ENCODE measurements at regions not wholly inside any gene's neighbourhood (a gene's known extent, or its start where the extent isn't known, plus 50 kb on each side); places are given as distances from the start of the nearest gene placed in this dataset.
"Not testable (repeated sequence)": the region's sequence is repeated elsewhere in the genome, so short reads cannot be mapped to it uniquely, and the experiment has no call there.

GRCh38 chr6:28615616-28615954, 89.9 kb downstream of the GPX5 start:
- Mint-ChIP-seq H3K9me3 (no peaks in the 10 kb centered on the region), H3K4me3 (no peak overlapping the region), H3K4me1 (ENCODE audit: low read depth) (no peaks in the 10 kb centered on the region), H3K36me3 (ENCODE audit: low read depth) (no peaks in the 10 kb centered on the region), H3K27me3 (ENCODE audit: insufficient read depth) (no peaks in the 10 kb centered on the region; the same call in none of the 2 replicates), H3K27ac (no peak overlapping the region)
- DNase-seq: no peak
- no peak for TF ChIP-seq CTCF (IDR thresholded peaks at IDR 0.05)

- Mint-ChIP-seq H3K27me3 (ENCODE audit: insufficient read depth) (peaks cover under 1% of the 10 kb centered on the region), H3K9me3 (no peaks in the 10 kb centered on the region), H3K4me1 (ENCODE audit: low read depth) (no peaks in the 10 kb centered on the region), H3K27ac (no peak overlapping the region), H3K36me3 (ENCODE audit: low read depth) (no peaks in the 10 kb centered on the region), H3K4me3 (no peak overlapping the region)
- DNase-seq: no peak
- TF ChIP-seq CTCF (IDR thresholded peaks at IDR 0.05): no peak
These were observed 90.5 kb downstream of the GPX5 start for GRCh38 chr6:28615955-28616747.

GRCh38 chr6:28618898-28619555, 93.3 kb downstream of the GPX5 start:
- peaks cover 4% of the 10 kb centered on the region for H3K27me3 Mint-ChIP-seq (ENCODE audit: insufficient read depth)
- no peak overlapping the region for H3K27ac Mint-ChIP-seq
- H3K4me1 Mint-ChIP-seq (ENCODE audit: low read depth): no peaks in the 10 kb centered on the region
- DNase-seq: no peak
- TF ChIP-seq CTCF (IDR thresholded peaks at IDR 0.05): no peak
- H3K36me3 Mint-ChIP-seq (ENCODE audit: low read depth): no peaks in the 10 kb centered on the region
- H3K9me3 Mint-ChIP-seq: no peaks in the 10 kb centered on the region
- H3K4me3 Mint-ChIP-seq: no peak overlapping the region

GRCh38 chr6:28621268-28621667, 95.6 kb downstream of the GPX5 start:
- H3K36me3 Mint-ChIP-seq (ENCODE audit: low read depth); H3K27ac Mint-ChIP-seq; H3K27me3 Mint-ChIP-seq (ENCODE audit: insufficient read depth); H3K4me3 Mint-ChIP-seq; H3K9me3 Mint-ChIP-seq; DNase-seq; H3K4me1 Mint-ChIP-seq (ENCODE audit: low read depth): not testable (repeated sequence)

- DNase-seq; H3K27me3 Mint-ChIP-seq (ENCODE audit: insufficient read depth); H3K36me3 Mint-ChIP-seq (ENCODE audit: low read depth); H3K4me3 Mint-ChIP-seq; H3K27ac Mint-ChIP-seq; H3K4me1 Mint-ChIP-seq (ENCODE audit: low read depth); H3K9me3 Mint-ChIP-seq: not testable (repeated sequence)
These were observed 97.6 kb downstream of the GPX5 start for GRCh38 chr6:28623242-28623641.

DNA sequence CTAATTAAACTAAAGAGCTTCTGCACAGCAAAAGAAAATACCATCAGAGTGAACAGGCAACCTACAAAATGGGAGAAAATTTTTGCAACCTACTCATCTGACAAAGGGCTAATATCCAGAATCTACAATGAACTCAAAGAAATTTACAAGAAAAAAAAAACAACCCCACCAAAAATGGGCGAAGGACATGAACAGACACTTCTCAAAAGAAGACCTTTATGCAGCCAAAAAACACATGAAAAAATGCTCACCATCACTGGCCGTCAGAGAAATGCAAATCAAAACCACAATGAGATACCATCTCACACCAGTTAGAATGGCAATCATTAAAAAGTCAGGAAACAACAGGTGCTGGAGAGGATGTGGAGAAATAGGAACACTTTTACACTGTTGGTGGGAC, 100.7 kb downstream of the GPX5 start:
- H3K27ac Mint-ChIP-seq; H3K4me3 Mint-ChIP-seq; H3K4me1 Mint-ChIP-seq (ENCODE audit: low read depth); H3K27me3 Mint-ChIP-seq (ENCODE audit: insufficient read depth); H3K36me3 Mint-ChIP-seq (ENCODE audit: low read depth); DNase-seq; H3K9me3 Mint-ChIP-seq: not testable (repeated sequence)

- TF ChIP-seq CTCF (IDR thresholded peaks at IDR 0.05): no peak
- peaks cover 15% of the 10 kb centered on the region for H3K4me1 Mint-ChIP-seq (ENCODE audit: low read depth)
- no peak overlapping the region for H3K4me3 Mint-ChIP-seq
- peaks cover 18% of the 10 kb centered on the region for H3K27me3 Mint-ChIP-seq (ENCODE audit: insufficient read depth)
- no peak overlapping the region for H3K27ac Mint-ChIP-seq
- no peak for DNase-seq
- H3K9me3 Mint-ChIP-seq: no peaks in the 10 kb centered on the region
- no peaks in the 10 kb centered on the region for H3K36me3 Mint-ChIP-seq (ENCODE audit: low read depth)
These were observed 106.7 kb downstream of the GPX5 start for GRCh38 chr6:28632326-28632851.
